ENCODE measurements at regions not wholly inside any gene's neighbourhood (a gene's known extent, or its start where the extent isn't known, plus 50 kb on each side); places are given as distances from the start of the nearest gene placed in this dataset.

DNA sequence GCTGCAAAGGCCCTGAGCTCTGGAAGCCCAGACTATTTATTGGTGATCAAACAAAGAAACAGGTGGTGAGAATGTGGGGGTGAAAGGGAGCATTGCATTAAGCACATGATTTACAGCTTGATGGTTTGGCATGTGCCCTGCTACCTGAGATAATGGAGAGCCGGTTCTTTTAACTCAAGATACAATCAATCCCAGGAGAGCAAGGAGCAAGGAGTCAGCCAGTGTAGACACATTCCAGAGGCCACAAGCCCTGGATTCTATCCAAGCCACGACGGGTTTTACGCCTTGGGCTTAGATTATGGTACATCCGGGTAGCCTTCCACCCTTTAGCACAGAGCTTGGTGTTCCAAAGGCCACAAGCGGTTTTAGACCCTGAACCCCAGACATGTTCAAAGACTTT, 292.2 kb downstream of the CYLC2 start:
- H3K56ac ChIP-seq (replicated peaks; ENCODE audit: insufficient read length, low read depth, low read length) = no peak overlapping the region
- no peak overlapping the region for H3K18ac ChIP-seq (ENCODE audit: extremely low read depth, low read length)
- no peak overlapping the region for H3K4me2 ChIP-seq (ENCODE audit: insufficient read depth in 1 of 2, low read depth in 2 of 2, low read length in 2 of 2)
- H3K27ac ChIP-seq (ENCODE audit: low read depth, low read length) = no peak overlapping the region
- H3K27me3 ChIP-seq (replicated peaks in 1 of 4; ENCODE audit: control insufficient read depth in 3 of 4, extremely low read depth in 1 of 4, insufficient read depth in 3 of 4, low read length in 3 of 4) = no peaks in the 10 kb centered on the region
- no peak overlapping the region for H3K23ac ChIP-seq (ENCODE audit: insufficient read length)
- no peak overlapping the region for H2AFZ ChIP-seq (ENCODE audit: low read length)
- no peak overlapping the region for H3K4me3 ChIP-seq (ENCODE audit: extremely low read depth in 1 of 4, insufficient read depth in 2 of 4, low read depth in 3 of 4, low read length in 4 of 4)
- no peak overlapping the region for H3K4ac ChIP-seq (replicated peaks; ENCODE audit: insufficient read length, low read depth, low read length)
- H3K36me3 ChIP-seq (ENCODE audit: control insufficient read depth in 2 of 4, insufficient read depth in 4 of 4, low read length in 3 of 4) = no peaks in the 10 kb centered on the region; a peak in 1 of 8 replicates
- DNase-seq (ENCODE audit: low read depth in 1 of 2, low spot score in 2 of 2) (no peak), FAIRE-seq (no peak)
- no peak overlapping the region for H4K5ac ChIP-seq (ENCODE audit: insufficient read length, low read depth, low read length)
- no peak overlapping the region for H4K91ac ChIP-seq (replicated peaks; ENCODE audit: insufficient read length, low read length)
- no peaks in the 10 kb centered on the region for H3K4me1 ChIP-seq (replicated peaks in 1 of 4; ENCODE audit: control insufficient read depth in 3 of 4, insufficient read depth in 4 of 4, low read length in 3 of 4)
- H4K20me1 ChIP-seq (replicated peaks in 1 of 2; ENCODE audit: control insufficient read depth in 1 of 2, insufficient read depth in 2 of 2, low read length in 2 of 2) = no peaks in the 10 kb centered on the region
- H2BK120ac ChIP-seq (replicated peaks; ENCODE audit: low read depth, low read length) = no peak overlapping the region
- no peak overlapping the region for H2BK5ac ChIP-seq (ENCODE audit: low read depth, low read length)
- no peak overlapping the region for H2AK5ac ChIP-seq (ENCODE audit: low read depth, low read length)
- H2BK12ac ChIP-seq (ENCODE audit: low read depth, low read length) = no peak overlapping the region
- ChIA-PET CTCF (ENCODE audit: partially characterized antibody) (no interaction called here), POLR2A (ENCODE audit: partially characterized antibody) (no interaction called here)
- no peak overlapping the region for H2BK20ac ChIP-seq (ENCODE audit: low read length)
- no peak overlapping the region for H3K14ac ChIP-seq (ENCODE audit: insufficient read length)
- 95% methylated on average over 6 of the region's 6 CpGs; no CpG with 5 or more reads in 1 of the 2 experiments for WGBS, 2 experiments (ENCODE audit: extremely low coverage in 1 of 2, insufficient coverage in 1 of 2, insufficient read length in 1 of 2, insufficient replicate concordance in 2 of 2, low coverage in 1 of 2, low lambda C conversion rate in 2 of 2, missing lambda C conversion rate in 1 of 2)
- H2BK15ac ChIP-seq (ENCODE audit: low read length) = no peak overlapping the region
- no peaks in the 10 kb centered on the region for H3K79me1 ChIP-seq (ENCODE audit: low read depth, low read length)
- no peaks in the 10 kb centered on the region for H3K9me3 ChIP-seq (ENCODE audit: insufficient read depth in 2 of 2, low read depth in 1 of 2, low read length in 1 of 2)
- H3K9ac ChIP-seq (replicated peaks in 1 of 4; ENCODE audit: extremely low read depth in 1 of 4, low read depth in 3 of 4, low read length in 3 of 4) = no peak overlapping the region
- no peak overlapping the region for H4K8ac ChIP-seq (ENCODE audit: extremely low read depth, insufficient read depth, low read length)
- H3K79me2 ChIP-seq (ENCODE audit: control insufficient read depth in 1 of 2, insufficient read depth in 2 of 2, low read length in 2 of 2) = no peaks in the 10 kb centered on the region
- H3K23me2 ChIP-seq (ENCODE audit: low read depth, low read length) = no peaks in the 10 kb centered on the region
- TF ChIP-seq RAD21 (IDR thresholded peaks at IDR 0.05 in 1 of 2, conservative IDR thresholded peaks at IDR 0.05 in 1 of 2; ENCODE audit: low read depth in 2 of 2, low read length in 2 of 2) (no peak), HDAC6 (IDR thresholded peaks at IDR 0.05; ENCODE audit: low read depth, low read length) (no peak), TBP (IDR thresholded peaks at IDR 0.05; ENCODE audit: low read depth, low read length) (no peak), SAP30 (IDR thresholded peaks at IDR 0.05; ENCODE audit: insufficient read depth, insufficient replicate concordance, low read length) (no peak), NANOG (IDR thresholded peaks at IDR 0.05; ENCODE audit: insufficient read depth, low read depth, low read length, poor library complexity, severe bottlenecking) (no peak), RFX5 (IDR thresholded peaks at IDR 0.05; ENCODE audit: borderline replicate concordance, low read depth, low read length) (no peak), TEAD4 (IDR thresholded peaks at IDR 0.05; ENCODE audit: low read depth, low read length) (no peak), EP300 (IDR thresholded peaks at IDR 0.05; ENCODE audit: borderline replicate concordance in 1 of 2, low read depth in 2 of 2, low read length in 2 of 2) (no peak), SUZ12 (IDR thresholded peaks at IDR 0.05; ENCODE audit: low read length) (no peak), ZNF274 (IDR thresholded peaks at IDR 0.05; ENCODE audit: borderline replicate concordance, extremely low read depth, low read length) (no peak), POLR2AphosphoS5 (IDR thresholded peaks at IDR 0.05; ENCODE audit: low read depth, low read length) (no peak), KDM1A (IDR thresholded peaks at IDR 0.05; ENCODE audit: borderline replicate concordance, low read length) (no peak), TAF7 (optimal IDR thresholded peaks at IDR 0.05; ENCODE audit: borderline replicate concordance, low read depth, low read length) (no peak)
- TF ChIP-seq, protein P1, sequence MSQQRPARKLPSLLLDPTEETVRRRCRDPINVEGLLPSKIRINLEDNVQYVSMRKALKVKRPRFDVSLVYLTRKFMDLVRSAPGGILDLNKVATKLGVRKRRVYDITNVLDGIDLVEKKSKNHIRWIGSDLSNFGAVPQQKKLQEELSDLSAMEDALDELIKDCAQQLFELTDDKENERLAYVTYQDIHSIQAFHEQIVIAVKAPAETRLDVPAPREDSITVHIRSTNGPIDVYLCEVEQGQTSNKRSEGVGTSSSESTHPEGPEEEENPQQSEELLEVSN (IDR thresholded peaks at IDR 0.05) = no peak
